Suprapubic skin (tissue), 3 donors: ENCODE measurements at regions not wholly inside any gene's neighbourhood (a gene's known extent, or its start where the extent isn't known, plus 50 kb on each side); places are given as distances from the start of the nearest gene placed in this dataset.

ENCODE experiments used
- CTCF ChIP-seq, 2 donors: fragments of 200-600 bp in 1 of 2; fragments of 450-650 bp in 1 of 2; sonication (generic) in 1 of 2; IDR thresholded peaks; one replicate each; pipeline ENCODE4 v1.5.1; 2016 to 2019; ENCODE audit warnings: antibody characterized with exemption in 2 of 2, mild to moderate bottlenecking in 1 of 2, moderate library complexity in 1 of 2
- EP300 ChIP-seq: sonication (generic); formaldehyde crosslinking; IDR thresholded peaks from one replicate; pipeline ENCODE4 v1.6.1; 2017; ENCODE audit warnings: antibody characterized with exemption
- POLR2A ChIP-seq, 2 donors: fragments of 450-650 bp; IDR thresholded peaks; one replicate each; pipeline ENCODE4 v1.6.1; 2017; ENCODE audit warnings: antibody characterized with exemption in 2 of 2, mild to moderate bottlenecking in 2 of 2, moderate library complexity in 2 of 2

DNA sequence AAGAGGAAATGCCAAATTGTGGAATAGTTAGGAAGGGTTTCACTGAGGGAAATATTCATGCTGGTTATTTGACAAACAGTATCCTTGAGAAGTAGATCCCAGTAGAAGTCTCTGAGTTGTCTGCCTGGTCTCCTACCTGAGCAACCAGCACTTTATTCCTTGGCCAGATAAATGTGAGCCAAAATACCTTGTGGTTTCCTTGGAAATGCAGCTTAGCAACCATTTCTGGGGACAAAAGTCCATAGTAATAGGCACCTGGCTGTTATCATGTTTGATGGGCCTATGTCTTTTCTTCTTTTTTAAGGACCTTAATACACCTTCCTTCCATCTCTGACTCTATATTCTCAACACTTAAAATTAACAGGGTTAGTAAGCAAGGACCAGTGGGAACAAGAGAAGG is 217.1 kb upstream of the MARCKS start:
- TF ChIP-seq CTCF (IDR thresholded peaks at IDR 0.05) (no peak), EP300 (no peak), POLR2A (IDR thresholded peaks at IDR 0.05) (no peak)
